Right renal cortex interstitium (tissue), 3 donors: ENCODE measurements at regions not wholly inside any gene's neighbourhood (a gene's known extent, or its start where the extent isn't known, plus 50 kb on each side); places are given as distances from the start of the nearest gene placed in this dataset.

ENCODE experiments used
- DNase-seq, 3 donors: peaks; one replicate each; pipeline ENCODE4 v3.0.0-alpha.2; 2013; ENCODE audit warnings: low read depth in 3 of 3, low spot score in 2 of 3

DNA sequence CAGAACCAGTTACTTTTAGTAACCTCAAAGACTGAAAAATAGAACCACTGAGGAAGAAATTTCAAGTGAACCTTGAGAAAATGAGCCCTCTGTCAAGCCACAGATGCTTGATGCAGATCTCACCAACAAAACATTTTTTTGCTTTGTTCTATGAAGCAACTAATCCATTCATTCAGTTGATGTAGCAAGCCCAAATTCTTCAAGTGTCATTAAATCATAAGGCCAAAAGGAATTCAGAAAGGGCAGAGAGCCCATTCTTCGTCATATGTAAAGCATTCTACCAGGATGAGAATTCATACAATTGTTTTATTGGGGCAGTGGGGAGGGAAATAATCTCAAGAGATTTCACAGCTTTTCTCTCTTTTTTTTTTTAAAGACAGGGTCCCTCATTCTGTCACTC is 218.0 kb upstream of the RGS6 start:
- DNase-seq: no peak

DNA sequence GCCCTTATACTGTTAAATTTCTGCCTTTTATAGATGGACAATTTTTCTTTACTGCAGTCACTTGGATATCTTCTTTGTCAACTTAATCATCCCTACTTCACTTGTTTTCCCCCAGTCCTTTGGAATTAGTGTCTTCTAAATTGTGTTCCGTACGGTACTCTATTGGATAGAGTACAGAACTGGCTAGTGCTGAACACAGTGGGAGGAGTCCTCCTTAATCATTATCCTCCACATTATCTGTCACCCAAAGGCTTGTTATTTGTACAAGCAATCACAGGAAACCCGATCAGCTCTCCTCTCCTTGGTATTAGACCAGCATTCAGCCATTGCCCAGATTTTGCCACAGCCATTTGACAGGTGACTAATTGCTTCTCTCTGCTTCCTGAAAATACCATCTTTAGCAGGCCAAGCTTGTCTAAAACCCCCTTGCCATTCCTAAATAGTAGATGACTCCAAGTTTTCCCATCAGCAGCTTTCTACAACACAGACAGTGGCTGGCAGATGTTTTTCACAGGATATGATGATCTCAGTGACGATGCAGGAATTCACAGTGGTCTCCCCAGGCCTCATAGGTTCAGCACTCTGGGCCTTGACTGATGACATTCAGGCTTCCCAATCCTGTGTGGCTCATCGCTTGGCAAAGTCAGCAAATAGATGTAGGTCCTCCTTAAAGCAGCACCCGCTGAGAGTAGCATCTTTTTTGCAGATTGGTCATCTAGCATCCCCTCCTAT is 216.0 kb upstream of the RGS6 start:
- DNase-seq: no peak

DNA sequence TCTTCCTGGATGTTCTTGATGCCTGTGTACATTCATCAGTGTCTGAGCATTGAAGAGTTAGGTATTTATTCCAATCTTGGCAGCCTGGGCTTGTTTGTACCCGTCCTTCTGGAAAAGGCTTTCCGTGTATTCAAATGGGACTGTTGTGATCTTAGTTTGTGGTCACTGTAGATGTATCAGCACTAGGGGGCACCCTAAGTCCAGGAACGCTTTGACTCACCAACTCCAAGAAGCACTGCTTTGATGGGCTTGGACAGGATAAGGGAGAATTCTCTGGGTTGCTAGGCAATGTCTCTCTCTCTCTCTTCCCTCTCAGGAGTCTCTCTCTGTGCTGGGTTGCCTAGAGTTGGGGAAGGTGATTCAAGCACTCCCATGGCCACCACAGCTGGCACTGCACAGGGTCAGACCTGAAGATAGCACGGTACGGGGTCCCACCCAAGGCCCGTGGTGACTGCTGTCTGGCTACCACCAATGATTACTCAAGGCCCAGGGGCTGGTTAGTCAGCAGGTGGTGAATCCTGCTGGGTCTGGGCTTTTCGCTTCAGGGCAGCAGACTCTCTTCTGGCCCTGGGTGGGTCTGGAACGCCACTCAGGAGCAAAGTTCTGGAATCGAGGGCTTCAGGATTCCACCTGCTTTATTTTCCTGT is 211.1 kb upstream of the RGS6 start:
- DNase-seq: no peak

DNA sequence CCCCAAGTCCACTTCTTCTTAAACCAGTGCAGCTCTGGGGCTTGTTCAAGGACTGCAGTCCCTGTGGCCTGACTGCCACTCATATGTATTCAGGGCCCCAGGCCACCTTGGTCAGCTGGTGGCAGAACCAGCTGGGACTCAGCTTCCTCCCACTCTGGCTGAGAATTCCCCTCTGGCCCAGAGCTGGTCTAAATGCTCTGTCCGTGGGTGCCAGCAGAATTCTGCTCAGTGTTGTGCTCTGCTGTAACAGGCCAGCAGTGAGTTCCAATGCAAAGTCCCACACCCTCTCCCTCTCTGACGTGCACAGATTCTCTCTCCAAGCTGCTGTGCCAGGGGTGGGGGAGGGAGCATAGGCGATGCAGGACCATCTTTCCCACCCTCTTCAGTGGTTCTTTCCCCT is 210.4 kb upstream of the RGS6 start:
- no peak for DNase-seq

DNA sequence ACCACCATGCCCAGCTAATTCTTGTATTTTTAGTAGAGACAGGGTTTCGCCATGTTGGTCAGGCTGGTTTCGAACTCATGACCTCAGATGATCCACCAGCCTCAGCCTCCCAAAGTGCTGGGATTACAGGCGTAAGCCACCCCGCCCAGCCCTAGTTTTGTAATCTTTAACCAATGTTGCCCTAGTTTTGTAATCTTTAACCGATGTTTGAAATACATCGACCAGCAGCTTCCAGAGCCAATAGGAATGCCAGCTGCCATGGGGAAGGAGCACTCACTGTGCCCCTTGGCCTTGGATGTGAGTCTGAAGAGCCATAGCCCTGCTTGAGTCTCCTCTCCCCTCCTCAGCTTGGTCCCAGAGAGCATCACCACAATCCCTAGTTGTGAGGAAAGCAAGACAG is 209.3 kb upstream of the RGS6 start:
- no peak for DNase-seq

DNA sequence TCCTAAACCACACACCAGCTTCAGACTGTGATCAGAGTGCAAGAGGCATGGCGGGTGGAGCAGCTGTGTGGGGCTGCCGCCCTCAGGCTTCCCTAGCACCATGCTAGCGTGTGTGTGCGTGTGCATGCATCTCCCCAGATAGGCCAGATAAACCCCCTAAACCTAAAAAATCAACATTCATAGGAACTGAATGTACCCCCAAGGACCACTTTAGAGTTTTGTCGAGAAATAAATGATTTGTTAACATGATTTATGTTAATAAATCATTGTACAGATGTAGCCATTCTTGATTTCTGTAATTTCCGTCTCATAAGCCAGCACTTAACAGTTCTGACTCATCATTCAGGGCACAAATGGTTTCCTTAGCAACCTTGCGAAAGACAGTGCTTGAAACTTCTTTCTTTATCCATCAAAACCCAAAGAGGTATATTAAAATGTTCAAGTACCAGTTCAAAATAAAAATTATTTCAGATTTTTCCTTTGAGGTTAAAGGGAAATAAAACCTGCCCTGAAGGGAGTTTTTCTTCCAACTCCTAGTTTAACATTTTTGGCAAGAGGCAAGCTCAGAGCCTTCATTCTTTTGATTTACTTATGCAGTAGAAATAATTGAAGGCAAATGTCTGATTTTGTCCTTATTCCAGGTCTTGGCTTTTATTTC is 206.2 kb upstream of the RGS6 start:
- DNase-seq: no peak

DNA sequence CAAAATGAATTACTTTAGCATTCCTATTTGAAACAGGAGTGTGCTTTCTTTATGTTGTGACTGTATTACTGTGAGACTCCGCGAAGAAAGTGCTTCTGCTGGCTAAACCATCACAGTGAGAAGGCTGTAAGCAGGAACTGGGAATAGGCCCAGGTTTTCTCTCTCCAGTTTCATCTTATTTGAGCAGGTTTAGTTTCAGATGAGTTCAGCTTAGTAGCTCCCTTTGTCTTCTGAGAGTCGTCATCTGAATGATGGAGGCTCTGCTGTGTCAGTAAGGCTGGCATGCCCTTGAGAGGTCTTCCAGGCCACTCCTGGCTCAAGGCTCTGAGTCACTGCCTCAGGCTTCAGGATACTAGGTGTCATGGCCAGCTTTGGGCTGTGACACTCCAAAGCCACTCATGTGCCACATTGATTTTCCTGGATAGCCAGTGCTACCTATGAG is 205.6 kb upstream of the RGS6 start:
- DNase-seq: no peak

DNA sequence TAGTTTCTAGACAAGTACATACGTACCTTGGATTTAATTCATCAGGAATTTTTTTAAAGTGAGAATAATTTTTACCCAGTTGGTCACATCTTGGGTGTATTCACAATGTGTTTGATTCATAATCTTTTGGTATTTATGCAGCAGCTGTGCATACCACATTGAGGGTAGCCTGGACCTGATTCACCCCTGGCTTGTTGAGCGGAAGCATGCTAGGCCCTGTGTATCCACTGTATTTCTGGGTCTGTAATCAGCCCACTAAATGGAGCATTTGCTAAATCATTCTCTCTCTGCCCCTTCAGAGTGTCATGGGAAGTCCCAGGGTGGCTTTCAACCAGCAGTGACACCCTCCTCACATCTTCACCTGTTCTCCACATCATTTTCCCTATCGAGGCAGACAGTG is 203.8 kb upstream of the RGS6 start:
- DNase-seq: no peak

DNA sequence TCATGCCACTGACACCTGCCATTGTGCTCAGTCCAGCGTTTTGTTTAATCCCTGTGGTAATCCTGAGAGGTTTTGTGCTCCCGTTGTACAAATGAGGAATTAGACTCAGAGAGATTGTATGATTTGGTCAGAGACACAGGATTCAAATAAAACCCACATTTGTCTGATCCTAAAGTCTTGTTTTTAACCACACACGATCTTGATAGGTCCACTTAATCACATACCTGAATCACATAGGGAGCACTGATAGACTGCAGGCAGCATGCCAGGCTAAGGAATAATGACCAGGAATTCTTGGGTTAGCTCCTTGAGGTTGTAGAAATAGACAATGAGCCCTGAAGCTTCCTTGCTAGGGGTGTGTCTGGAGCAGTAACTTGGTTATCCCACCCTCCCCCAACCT is 202.6 kb upstream of the RGS6 start:
- no peak for DNase-seq

DNA sequence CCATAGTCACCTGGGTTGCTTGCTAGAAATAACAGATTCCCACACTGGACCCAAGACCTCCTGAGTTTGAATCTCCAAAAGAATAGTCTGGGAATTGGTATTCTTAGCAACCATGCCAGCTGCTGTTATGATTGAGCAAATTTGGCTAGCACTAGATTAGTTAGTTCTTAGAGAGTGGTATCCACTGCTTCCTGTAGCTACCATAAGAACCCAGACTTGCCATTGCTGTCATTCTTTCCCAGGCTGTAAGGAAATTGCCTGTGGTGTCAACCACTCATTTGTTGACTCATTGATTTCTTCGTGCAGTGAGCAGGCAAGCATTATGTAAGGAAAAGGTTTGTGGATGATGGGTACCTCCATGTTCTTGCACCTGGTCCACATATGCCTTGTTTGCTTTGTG is 201.8 kb upstream of the RGS6 start:
- no peak for DNase-seq

DNA sequence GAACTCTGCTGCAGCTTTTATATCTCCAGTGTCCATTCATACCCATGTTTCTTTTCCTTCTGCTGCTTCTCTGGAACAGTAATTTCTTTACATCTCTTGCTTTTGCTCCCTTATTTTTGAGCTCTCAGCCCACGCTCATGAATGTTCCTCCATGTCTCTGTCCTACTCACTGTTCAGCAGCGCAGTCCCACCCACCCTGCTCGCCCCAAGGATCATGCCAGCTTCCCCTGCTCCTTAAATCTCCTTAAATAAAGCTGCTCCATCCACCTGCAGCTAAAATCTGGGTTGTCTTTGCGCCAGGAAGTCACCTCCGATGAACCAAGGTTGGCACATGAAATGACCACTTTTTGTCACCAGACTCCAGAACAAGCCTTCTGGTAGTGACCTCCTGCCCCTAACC is 201.1 kb upstream of the RGS6 start:
- DNase-seq: no peak

DNA sequence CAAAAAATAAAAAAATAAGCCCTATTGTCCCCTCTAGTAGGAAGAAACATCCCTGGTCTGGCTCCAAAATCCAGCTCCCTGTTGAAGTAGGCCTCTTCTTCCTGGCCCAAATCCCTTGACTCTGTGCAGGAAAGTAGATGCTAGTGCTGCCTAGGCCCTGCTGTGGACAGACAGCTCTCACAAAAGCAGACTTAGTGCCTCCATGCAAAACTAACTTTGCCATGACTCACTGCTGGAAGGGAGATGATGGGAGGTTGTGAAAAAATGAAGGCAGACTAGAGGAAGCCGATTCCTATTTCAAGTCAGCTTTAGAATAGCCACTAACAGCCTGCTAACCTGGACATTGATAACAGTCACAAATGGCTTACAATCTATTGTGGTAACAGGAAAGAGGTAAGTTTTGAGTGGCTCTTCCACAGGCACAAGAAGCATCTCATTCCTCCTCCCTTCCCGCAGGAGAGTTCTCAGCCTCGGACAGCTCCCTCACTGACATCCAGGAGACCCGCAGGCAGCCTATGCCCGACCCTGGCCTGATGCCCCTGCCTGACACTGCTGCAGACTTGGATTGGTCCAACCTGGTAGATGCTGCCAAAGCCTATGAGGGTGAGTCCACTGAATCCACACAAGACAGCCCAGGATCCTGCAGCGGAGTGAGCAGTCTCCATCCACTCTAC is 198.9 kb upstream of the RGS6 start:
- no peak for DNase-seq

DNA sequence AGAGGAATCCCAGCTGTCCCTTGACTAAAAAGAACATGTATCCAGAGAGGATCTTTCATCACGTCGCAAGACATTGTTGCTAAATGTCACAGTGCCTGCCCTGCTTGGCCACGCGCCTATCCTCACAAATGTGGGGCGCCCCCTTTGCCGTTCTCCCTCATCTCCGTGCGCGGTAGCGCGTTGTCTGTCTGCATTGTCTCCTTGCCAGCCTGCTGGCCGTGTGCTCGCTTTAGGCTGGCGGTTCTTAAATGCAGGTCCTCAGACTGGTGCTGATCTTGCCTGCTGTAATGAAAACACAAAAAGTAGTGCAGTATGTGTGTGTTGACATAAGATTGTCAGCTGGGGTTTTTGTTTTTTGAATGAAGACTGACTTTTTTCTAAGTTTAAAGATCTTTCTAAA is 198.2 kb upstream of the RGS6 start:
- DNase-seq: no peak

DNA sequence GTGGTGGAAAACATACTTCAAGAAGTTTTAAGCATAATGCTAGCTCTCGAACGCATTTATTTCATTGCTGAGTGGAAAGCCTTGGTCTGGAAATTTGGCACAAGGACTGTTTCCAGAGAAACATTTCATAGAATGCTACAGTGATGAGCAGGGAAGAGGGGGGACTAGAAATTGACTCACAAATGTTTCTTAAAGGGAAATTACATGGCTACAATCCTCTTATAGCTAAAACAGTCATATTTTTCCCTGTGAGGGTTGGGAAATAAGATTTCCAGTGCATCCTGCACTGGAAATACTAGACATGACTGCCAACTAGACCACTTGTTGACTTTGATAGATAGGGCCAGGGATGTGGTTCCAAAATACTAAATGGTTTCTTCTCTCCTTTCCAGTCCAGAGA is 197.3 kb upstream of the RGS6 start:
- no peak for DNase-seq

DNA sequence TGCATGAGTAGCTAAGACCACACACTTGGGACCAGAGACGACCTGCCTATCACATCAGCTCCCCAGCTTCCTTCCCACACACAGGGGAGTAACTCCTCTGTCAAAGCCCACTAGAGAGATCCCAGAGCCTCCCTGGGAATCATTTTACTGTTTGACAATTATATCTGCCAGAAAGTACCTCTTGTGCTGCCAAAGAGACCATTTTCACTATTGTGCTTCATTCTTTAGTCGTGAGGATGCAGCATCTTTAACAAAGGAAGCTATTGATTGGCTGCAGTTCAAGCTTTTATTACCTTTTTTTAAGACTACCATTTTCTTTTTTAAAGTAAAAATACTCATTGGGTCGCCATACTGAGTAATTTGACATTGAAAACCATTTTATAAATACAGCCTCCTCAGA is 194.5 kb upstream of the RGS6 start:
- no peak for DNase-seq

DNA sequence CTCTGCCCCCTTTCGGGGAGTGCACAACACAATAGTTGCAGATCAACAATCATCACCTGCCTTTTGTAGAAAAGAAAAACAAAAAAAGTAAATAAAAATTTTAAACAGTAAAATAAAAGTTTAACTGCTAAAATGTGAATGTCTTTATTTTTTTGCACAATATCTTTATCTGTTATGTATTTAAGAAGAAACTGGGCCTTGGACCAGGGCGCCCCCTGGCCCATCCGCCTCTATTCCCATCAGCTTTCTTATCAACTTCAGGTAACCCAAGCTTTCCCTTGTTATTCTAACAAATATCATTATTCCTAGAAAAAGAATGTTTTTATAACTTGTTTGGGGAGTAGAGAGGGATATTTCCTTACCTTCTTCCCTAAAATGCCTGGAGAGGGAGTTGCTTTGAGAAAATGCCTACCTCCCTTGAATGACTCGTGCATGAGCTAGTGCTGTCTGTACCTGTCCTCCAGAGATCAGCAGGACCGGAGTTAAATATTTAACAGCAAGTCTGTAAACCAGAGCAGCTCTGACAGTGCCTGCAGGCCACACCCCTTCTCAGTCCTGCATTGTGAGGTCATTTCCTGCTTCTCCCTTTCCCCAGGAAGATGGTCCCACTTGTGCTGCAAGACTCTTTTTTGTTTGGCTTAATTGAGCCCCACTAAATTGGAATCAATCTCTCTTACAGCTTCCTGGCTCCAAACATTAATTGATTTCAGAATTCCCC is 192.8 kb upstream of the RGS6 start:
- no peak for DNase-seq

DNA sequence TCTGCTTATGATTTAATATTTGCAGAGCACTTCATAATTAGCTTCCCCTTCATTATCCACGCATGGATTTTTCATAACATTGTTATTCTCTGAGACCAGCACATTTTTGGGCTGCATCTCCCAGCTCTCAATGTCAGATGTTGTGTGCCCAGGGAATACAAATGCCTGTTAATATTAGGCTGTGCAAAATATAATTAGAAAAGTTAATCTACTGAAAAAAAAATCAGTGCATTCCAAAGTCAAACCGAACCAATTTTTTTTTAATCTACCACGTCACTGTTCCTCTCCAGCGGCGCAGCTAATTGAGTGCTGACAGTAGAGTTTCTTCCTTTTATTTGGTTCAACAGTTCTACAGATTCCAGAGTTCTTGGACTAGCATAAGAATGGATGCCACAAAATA is 191.0 kb upstream of the RGS6 start:
- no peak for DNase-seq

DNA sequence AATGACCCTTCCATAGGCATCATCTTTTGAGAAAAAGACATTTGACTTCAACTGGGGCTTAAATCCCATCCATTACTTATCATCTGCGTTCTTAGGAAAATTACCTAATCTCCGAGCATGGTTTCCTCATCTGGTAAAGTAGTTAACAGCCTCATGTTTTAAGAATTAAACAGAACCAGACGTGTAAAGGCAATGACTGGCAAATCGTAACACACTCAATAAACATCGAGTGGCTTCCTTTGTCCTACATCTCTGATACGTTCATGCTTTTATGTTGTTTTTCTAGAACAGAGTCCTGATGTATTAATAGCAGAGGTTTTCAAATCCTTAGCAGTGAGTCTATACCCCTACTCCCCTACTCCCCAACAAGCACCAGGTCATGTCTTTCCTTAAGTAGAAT is 189.7 kb upstream of the RGS6 start:
- no peak for DNase-seq

DNA sequence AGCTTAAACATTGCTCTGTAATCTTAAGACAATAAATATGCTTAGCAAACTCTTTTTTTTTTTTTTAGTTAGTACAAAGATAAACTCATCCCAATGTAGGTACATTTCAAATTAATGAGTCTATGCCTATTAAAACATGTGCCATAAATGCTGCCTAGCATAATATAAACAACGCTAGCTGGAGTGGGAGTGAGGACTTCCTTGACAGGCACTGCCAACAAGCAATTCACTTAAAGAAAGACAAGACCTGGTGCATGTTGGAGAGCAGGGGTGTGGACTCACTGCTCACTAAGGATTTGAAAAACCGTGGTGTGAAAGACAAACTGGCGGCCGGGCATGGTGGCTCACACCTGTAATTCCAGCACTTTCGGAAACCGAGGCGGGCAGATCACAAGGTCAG is 187.2 kb upstream of the RGS6 start:
- no peak for DNase-seq

DNA sequence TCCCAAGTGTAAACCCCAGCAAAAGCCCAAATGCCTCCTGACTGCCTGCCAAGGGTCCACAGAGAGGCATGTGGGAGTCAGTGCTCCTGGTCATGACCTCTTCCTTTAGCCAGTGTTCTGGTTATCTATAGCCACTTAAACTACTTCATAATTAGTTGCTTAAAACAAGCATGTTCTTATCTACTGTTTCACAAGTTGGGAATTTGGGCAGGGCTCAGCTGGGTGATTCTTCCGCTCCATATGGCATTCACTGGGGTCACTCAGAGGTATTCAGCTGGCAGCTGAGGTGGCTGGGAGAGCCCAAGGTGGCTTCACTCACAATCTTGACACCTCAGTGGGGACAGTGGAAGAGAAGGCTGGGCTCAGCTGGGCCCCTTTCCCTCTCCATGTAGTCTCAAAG is 184.0 kb upstream of the RGS6 start:
- no peak for DNase-seq

DNA sequence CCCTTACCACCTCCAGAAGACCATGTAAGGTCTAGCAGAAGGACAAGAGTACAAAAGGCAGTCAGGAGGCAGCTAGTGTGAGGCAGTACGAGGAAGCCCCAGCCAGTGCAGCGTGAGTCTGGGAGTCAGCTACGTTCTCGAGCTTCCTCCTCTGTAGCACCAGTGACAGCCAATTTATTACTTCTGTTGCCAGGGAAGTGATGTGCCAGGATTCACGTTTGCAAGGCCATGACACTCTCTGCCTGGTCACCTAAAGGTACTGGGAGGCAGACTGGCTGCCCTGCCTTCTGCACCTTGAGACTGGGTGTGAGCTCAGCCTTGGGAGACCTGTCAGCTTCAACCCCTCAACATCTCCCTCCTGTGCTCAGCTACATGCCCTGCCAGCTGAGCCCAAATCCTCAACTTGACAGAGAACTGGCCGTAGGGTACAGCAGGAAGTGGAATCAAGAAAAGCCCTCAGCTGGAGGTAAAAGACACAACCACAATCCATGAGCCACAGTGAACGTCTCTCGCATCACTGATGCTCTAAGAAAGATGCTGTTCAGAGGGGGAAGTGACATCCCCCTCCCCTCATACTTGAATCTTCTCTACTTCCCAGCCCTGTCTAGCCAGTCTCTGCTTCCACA is 182.5 kb upstream of the RGS6 start:
- no peak for DNase-seq
